ENCODE measurements at regions not wholly inside any gene's neighbourhood (a gene's known extent, or its start where the extent isn't known, plus 50 kb on each side); places are given as distances from the start of the nearest gene placed in this dataset.

GRCh38 chr2:173607606-173608311 lies 253.1 kb downstream of the CDCA7 start:
- no peaks in the 10 kb centered on the region for H3K4me1 ChIP-seq (ENCODE audit: insufficient read depth, poor library complexity, severe bottlenecking)
- no peak overlapping the region for H3K4me3 ChIP-seq (ENCODE audit: severe bottlenecking)
- ATAC-seq (ENCODE audit: low read depth), result no peak
- no peak overlapping the region for H3K27ac ChIP-seq (ENCODE audit: poor library complexity, severe bottlenecking)
- no peaks in the 10 kb centered on the region for H3K36me3 ChIP-seq (ENCODE audit: low read depth)
- TF ChIP-seq, protein P1, sequence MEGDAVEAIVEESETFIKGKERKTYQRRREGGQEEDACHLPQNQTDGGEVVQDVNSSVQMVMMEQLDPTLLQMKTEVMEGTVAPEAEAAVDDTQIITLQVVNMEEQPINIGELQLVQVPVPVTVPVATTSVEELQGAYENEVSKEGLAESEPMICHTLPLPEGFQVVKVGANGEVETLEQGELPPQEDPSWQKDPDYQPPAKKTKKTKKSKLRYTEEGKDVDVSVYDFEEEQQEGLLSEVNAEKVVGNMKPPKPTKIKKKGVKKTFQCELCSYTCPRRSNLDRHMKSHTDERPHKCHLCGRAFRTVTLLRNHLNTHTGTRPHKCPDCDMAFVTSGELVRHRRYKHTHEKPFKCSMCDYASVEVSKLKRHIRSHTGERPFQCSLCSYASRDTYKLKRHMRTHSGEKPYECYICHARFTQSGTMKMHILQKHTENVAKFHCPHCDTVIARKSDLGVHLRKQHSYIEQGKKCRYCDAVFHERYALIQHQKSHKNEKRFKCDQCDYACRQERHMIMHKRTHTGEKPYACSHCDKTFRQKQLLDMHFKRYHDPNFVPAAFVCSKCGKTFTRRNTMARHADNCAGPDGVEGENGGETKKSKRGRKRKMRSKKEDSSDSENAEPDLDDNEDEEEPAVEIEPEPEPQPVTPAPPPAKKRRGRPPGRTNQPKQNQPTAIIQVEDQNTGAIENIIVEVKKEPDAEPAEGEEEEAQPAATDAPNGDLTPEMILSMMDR (IDR thresholded peaks at IDR 0.05; ENCODE audit: poor library complexity, severe bottlenecking), result no peak
- no peaks in the 10 kb centered on the region for H3K9me3 ChIP-seq (ENCODE audit: severe bottlenecking)
- no peaks in the 10 kb centered on the region for H3K27me3 ChIP-seq (ENCODE audit: insufficient read depth, poor library complexity, severe bottlenecking)
- no peak for DNase-seq (ENCODE audit: low spot score)

DNA sequence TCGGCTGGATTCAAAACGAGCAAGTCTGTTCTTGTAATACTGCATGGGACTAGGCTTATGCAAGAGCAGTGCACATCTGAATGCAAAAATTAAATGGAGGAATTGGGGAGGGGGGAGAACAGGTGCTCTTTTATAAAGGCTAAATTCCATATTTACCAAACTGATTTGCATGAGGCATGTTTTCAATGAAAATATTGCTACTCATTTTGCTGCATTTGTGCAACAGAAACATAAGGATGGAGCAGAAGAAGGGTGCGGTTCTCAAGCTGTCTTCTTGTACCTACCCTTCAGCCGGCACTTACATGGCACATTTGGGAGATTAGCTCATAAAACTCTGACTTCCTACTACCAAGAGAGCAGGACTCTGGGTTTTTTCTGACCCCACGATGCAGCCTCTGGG lies 256.4 kb downstream of the CDCA7 start:
- Histone ChIP-seq H3K36me3 (ENCODE audit: low read depth) (no peaks in the 10 kb centered on the region), H3K27me3 (ENCODE audit: insufficient read depth, poor library complexity, severe bottlenecking) (no peaks in the 10 kb centered on the region), H3K4me1 (ENCODE audit: insufficient read depth, poor library complexity, severe bottlenecking) (no peaks in the 10 kb centered on the region), H3K27ac (ENCODE audit: poor library complexity, severe bottlenecking) (no peak overlapping the region), H3K4me3 (ENCODE audit: severe bottlenecking) (no peak overlapping the region), H3K9me3 (ENCODE audit: severe bottlenecking) (no peaks in the 10 kb centered on the region)
- DNase-seq (ENCODE audit: low spot score) (no peak), ATAC-seq (ENCODE audit: low read depth) (no peak)
- TF ChIP-seq, protein P1 (IDR thresholded peaks at IDR 0.05; ENCODE audit: poor library complexity, severe bottlenecking), result no peak

DNA sequence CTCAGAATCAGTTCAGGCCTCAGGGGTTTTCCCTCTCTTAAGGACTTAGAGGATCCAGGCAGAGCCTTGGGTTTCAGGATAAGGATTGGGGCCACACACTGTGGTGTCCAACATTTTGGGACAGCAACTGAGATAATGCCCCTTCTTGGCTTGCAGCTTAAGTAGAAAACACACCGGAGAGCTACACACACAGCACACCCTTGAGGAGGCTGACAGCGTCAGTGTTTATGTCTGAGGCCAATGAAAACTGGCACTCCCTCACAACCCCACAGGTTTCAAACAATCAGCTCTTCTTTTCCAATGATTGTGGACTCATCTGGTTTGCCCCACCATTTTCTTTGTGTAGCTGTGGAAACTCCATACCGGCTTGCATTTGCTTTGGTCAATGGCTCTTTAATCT lies 257.7 kb downstream of the CDCA7 start:
- H3K27me3 ChIP-seq (ENCODE audit: insufficient read depth, poor library complexity, severe bottlenecking), result no peaks in the 10 kb centered on the region
- no peaks in the 10 kb centered on the region for H3K9me3 ChIP-seq (ENCODE audit: severe bottlenecking)
- ATAC-seq (ENCODE audit: low read depth), result no peak
- H3K27ac ChIP-seq (ENCODE audit: poor library complexity, severe bottlenecking), result no peak overlapping the region
- H3K4me3 ChIP-seq (ENCODE audit: severe bottlenecking), result no peak overlapping the region
- DNase-seq (ENCODE audit: low spot score), result no peak
- no peaks in the 10 kb centered on the region for H3K4me1 ChIP-seq (ENCODE audit: insufficient read depth, poor library complexity, severe bottlenecking)
- H3K36me3 ChIP-seq (ENCODE audit: low read depth), result no peaks in the 10 kb centered on the region
- TF ChIP-seq, protein P1 (IDR thresholded peaks at IDR 0.05; ENCODE audit: poor library complexity, severe bottlenecking), result no peak

- Histone ChIP-seq H3K36me3 (ENCODE audit: low read depth) (no peaks in the 10 kb centered on the region), H3K4me3 (ENCODE audit: severe bottlenecking) (no peak overlapping the region), H3K4me1 (ENCODE audit: insufficient read depth, poor library complexity, severe bottlenecking) (no peaks in the 10 kb centered on the region), H3K27me3 (ENCODE audit: insufficient read depth, poor library complexity, severe bottlenecking) (no peaks in the 10 kb centered on the region), H3K27ac (ENCODE audit: poor library complexity, severe bottlenecking) (no peak overlapping the region), H3K9me3 (ENCODE audit: severe bottlenecking) (no peaks in the 10 kb centered on the region)
- DNase-seq (ENCODE audit: low spot score), result no peak
- TF ChIP-seq, protein P1 (IDR thresholded peaks at IDR 0.05; ENCODE audit: poor library complexity, severe bottlenecking), result no peak
- ATAC-seq (ENCODE audit: low read depth), result no peak
Observed at GRCh38 chr2:173613386-173613785, 258.7 kb downstream of the CDCA7 start.

GRCh38 chr2:173614265-173614930 lies 259.7 kb downstream of the CDCA7 start:
- DNase-seq (ENCODE audit: low spot score) (no peak), ATAC-seq (ENCODE audit: low read depth) (no peak)
- Histone ChIP-seq H3K27ac (ENCODE audit: poor library complexity, severe bottlenecking) (no peak overlapping the region), H3K4me1 (ENCODE audit: insufficient read depth, poor library complexity, severe bottlenecking) (no peaks in the 10 kb centered on the region), H3K27me3 (ENCODE audit: insufficient read depth, poor library complexity, severe bottlenecking) (no peaks in the 10 kb centered on the region), H3K4me3 (ENCODE audit: severe bottlenecking) (no peak overlapping the region), H3K36me3 (ENCODE audit: low read depth) (no peaks in the 10 kb centered on the region), H3K9me3 (ENCODE audit: severe bottlenecking) (no peaks in the 10 kb centered on the region)
- TF ChIP-seq, protein P1 (IDR thresholded peaks at IDR 0.05; ENCODE audit: poor library complexity, severe bottlenecking), result no peak
